ENCODE measurements at regions not wholly inside any gene's neighbourhood (a gene's known extent, or its start where the extent isn't known, plus 50 kb on each side); places are given as distances from the start of the nearest gene placed in this dataset.

DNA sequence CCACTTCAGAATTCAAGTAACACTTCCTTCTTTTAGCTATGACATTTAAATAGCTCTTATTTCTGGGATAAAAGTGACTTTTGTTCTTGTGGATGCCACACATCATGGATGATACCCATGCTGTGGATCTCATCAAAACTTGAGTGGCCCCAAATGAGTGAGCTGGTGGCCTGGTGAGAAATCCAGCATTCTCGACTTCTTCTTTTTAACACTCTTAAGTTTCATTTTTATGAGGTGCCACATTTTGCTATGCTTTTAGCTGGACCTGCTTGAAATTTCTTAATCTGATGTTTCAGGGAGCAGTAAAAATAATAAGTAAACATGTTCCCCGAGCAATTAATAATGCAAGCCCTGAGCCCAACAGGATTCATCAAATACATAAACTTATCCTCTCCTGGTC is 384.8 kb upstream of the MEF2C start:
- Histone ChIP-seq H3K27me3 (no peaks in the 10 kb centered on the region), H3K27ac (no peak overlapping the region), H3K4me1 (no peaks in the 10 kb centered on the region), H3K4me3 (no peak overlapping the region), H3K9me3 (no peaks in the 10 kb centered on the region), H3K36me3 (no peaks in the 10 kb centered on the region)
- TF ChIP-seq POLR2A (IDR thresholded peaks at IDR 0.05): no peak
- TF ChIP-seq, protein P1, sequence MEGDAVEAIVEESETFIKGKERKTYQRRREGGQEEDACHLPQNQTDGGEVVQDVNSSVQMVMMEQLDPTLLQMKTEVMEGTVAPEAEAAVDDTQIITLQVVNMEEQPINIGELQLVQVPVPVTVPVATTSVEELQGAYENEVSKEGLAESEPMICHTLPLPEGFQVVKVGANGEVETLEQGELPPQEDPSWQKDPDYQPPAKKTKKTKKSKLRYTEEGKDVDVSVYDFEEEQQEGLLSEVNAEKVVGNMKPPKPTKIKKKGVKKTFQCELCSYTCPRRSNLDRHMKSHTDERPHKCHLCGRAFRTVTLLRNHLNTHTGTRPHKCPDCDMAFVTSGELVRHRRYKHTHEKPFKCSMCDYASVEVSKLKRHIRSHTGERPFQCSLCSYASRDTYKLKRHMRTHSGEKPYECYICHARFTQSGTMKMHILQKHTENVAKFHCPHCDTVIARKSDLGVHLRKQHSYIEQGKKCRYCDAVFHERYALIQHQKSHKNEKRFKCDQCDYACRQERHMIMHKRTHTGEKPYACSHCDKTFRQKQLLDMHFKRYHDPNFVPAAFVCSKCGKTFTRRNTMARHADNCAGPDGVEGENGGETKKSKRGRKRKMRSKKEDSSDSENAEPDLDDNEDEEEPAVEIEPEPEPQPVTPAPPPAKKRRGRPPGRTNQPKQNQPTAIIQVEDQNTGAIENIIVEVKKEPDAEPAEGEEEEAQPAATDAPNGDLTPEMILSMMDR (IDR thresholded peaks at IDR 0.05): no peak
- TF ChIP-seq POLR2AphosphoS5 (IDR thresholded peaks at IDR 0.05): no peak
- DNase-seq (ENCODE audit: low spot score in 2 of 2): no peak
- intact Hi-C loops (cut with DNase I; ENCODE audit: low total_unique reads): no loop called here

DNA sequence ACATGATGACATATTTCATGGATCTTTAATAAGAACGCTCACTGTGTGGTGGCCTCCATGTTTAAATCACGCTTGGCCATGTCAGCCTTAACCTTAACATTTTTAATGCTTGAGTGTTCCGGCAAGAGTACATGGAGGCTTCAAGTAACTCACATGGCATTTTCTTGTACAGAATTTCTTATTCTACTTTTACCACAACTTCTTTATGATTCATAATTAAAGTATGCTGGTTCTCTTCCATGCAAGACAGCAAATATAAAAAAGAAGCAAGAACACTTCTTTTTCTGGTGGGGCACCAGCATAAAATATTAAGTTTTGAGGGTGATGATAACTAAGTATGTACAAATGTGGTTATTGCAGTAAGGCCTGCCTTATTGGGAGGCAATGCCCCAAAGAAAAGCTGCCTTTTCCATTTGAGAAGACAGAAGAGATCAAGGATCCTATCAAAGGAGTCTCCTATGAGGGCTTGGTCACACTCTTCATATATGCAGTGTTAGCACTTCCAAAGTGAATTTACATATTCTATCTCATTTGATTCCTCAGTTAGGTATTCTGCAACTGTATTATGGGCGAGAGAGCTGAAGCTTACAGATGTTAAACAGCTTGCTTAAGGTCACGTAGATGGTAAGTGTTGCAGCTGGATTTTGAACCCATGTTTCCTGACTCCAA is 382.7 kb upstream of the MEF2C start:
- Histone ChIP-seq H3K9me3 (no peaks in the 10 kb centered on the region), H3K4me1 (no peaks in the 10 kb centered on the region), H3K4me3 (no peak overlapping the region), H3K27me3 (no peaks in the 10 kb centered on the region), H3K36me3 (no peaks in the 10 kb centered on the region), H3K27ac (no peak overlapping the region)
- DNase-seq (ENCODE audit: low spot score in 2 of 2): no peak
- intact Hi-C loops (cut with DNase I; ENCODE audit: low total_unique reads): no loop called here
- TF ChIP-seq, protein P1 (IDR thresholded peaks at IDR 0.05): no peak
- no peak for TF ChIP-seq POLR2AphosphoS5 (IDR thresholded peaks at IDR 0.05)
- no peak for TF ChIP-seq POLR2A (IDR thresholded peaks at IDR 0.05)

DNA sequence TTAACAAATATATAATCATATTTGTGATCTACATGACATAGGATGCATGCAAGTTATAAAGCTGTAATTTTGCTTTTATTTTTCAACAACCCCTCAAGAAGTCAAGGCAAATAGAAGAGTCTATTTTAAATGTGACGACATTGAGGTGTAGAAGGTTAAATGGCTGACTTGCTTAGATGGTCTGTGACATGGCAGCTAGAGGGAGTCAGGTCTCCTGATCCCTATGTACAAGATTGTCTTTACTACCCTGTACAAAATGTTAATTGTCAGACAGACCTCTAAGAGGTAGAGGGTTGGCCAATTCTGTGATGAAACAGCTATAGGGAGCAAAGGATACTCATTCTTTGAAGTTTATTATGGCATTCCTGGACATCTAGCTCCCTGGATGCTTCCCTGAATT is 380.9 kb upstream of the MEF2C start:
- TF ChIP-seq POLR2AphosphoS5 (IDR thresholded peaks at IDR 0.05) (no peak), POLR2A (IDR thresholded peaks at IDR 0.05) (no peak)
- TF ChIP-seq, protein P1 (IDR thresholded peaks at IDR 0.05): no peak
- Histone ChIP-seq H3K27ac (no peak overlapping the region), H3K4me1 (no peaks in the 10 kb centered on the region), H3K27me3 (no peaks in the 10 kb centered on the region), H3K9me3 (no peaks in the 10 kb centered on the region), H3K36me3 (no peaks in the 10 kb centered on the region), H3K4me3 (no peak overlapping the region)
- intact Hi-C loops (cut with DNase I; ENCODE audit: low total_unique reads): no loop called here
- no peak for DNase-seq (ENCODE audit: low spot score in 2 of 2)

DNA sequence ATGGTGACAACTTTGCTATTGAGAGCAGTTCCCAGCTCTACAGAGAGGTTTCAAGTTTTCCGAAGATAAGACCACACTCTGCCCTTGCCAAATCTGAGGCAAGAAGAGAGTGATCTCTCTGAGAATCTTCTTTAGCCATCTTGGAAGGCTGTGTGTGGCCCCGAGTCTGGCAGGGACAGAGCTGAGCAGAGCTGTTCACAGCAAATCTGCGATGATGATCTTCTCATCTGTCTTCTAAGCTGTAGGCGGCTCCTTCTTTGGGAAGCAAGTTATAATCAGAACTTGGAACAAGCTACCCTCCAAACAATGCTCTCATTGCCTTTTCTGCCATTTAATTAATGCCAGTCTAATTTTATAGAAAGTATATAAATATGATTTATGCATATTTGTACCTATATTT is 379.0 kb upstream of the MEF2C start:
- TF ChIP-seq, protein P1 (IDR thresholded peaks at IDR 0.05): no peak
- TF ChIP-seq POLR2A (IDR thresholded peaks at IDR 0.05) (no peak), POLR2AphosphoS5 (IDR thresholded peaks at IDR 0.05) (no peak)
- Histone ChIP-seq H3K36me3 (no peaks in the 10 kb centered on the region), H3K4me1 (no peaks in the 10 kb centered on the region), H3K27ac (no peak overlapping the region), H3K27me3 (no peaks in the 10 kb centered on the region), H3K9me3 (no peaks in the 10 kb centered on the region), H3K4me3 (no peak overlapping the region)
- DNase-seq (ENCODE audit: low spot score in 2 of 2): no peak
- intact Hi-C loops (cut with DNase I; ENCODE audit: low total_unique reads): no loop called here

DNA sequence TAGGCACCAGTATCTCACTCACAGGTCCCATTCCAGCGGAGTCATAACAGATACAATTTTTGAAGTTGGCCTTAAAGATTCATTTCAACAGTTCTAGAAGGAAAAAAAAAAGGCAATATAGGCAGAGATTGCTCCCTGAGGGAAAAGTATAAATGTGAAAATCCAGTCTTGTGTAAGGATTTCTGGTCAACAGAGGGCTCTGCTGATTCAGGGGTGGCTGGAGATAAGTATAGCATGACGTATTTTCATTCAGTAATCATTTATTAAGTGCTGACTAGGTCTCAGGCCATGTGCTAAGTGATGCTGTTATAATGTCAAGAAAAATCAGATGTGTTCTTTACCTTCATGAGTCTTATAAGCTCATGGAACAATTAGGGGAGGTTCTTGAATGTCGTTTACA is 377.3 kb upstream of the MEF2C start:
- intact Hi-C loops (cut with DNase I; ENCODE audit: low total_unique reads): no loop called here
- Histone ChIP-seq H3K4me3 (no peak overlapping the region), H3K27ac (no peak overlapping the region), H3K4me1 (no peaks in the 10 kb centered on the region), H3K27me3 (no peaks in the 10 kb centered on the region), H3K9me3 (no peaks in the 10 kb centered on the region), H3K36me3 (no peaks in the 10 kb centered on the region)
- TF ChIP-seq POLR2AphosphoS5 (IDR thresholded peaks at IDR 0.05): no peak
- no peak for TF ChIP-seq POLR2A (IDR thresholded peaks at IDR 0.05)
- TF ChIP-seq, protein P1 (IDR thresholded peaks at IDR 0.05): no peak
- no peak for DNase-seq (ENCODE audit: low spot score in 2 of 2)
